SK-N-MC (cell line): ENCODE measurements at regions not wholly inside any gene's neighbourhood (a gene's known extent, or its start where the extent isn't known, plus 50 kb on each side); places are given as distances from the start of the nearest gene placed in this dataset.
"Not testable (repeated sequence)": the region's sequence is repeated elsewhere in the genome, so short reads cannot be mapped to it uniquely, and the experiment has no call there.

Experiments
- EZH2 ChIP-seq: fragments of 200-600 bp; sonication (generic); IDR thresholded peaks from one replicate; pipeline ENCODE4 v1.6.1; 2017; ENCODE audit warnings: antibody characterized with exemption
- POLR2AphosphoS5 ChIP-seq: IDR thresholded peaks from 2 replicates; pipeline ENCODE4 v1.6.1; 2012; ENCODE audit warnings: mild to moderate bottlenecking, low read depth, low read length, borderline replicate concordance

DNA sequence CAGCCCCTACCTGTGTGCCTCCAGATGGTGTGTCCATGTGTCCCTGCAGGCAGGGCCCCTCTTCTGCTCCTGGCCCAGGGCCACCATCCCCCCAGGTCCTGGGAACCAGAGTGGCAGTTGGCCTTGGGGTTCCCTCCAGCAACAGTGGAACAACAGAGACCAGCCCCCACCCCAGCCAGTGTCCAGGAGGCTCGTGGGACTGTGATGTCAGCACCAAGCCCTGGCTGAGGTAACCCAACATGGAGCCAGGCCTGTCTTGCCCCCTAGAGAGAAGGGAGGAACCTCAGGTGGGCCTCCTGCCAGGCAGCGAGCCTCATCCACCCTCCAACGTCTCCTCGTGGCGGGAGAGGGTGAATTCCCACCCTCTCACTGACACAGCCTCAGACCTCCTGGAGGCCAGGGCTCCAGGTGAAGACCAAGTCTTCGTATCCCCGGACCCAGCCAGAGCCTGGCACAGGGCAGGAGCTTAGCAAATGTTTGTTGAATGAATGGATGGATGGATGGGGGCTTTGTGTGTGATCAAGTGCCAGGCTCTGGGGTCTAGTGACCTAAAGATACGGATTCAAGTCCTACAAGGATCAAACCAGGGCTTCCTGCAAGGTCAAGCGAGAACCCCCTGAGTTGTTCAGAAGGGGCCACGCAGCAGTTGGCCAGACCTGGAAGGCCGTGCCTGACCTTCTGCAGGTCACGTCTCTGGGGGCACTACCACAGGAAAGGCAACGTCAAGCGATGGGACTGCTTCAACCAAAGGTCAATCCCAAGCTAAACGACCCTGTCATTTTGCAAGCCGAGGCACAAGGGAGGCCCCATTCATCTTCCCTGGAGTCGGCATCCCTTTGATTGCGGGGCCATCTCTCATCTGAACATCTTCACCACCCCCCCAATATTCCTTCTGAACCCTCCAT is 204.7 kb downstream of the TBC1D2B start:
- not testable (repeated sequence) for TF ChIP-seq EZH2, POLR2AphosphoS5
